Caco-2 (cell line): ENCODE measurements at regions not wholly inside any gene's neighbourhood (a gene's known extent, or its start where the extent isn't known, plus 50 kb on each side); places are given as distances from the start of the nearest gene placed in this dataset.

Experiments used
- BruUV-seq: library from RNA; stranded (reverse); fragments of 400-500 nt; replicated peaks from 2 replicates; lab custom pipeline; 2021; lab: Mats Ljungman, UMichigan
- CTCF ChIA-PET: fragments of 300-600 bp; sonication (Branson Sonifier 250); formaldehyde crosslinking; loops from one replicate; lab custom pipeline; 2022; ENCODE audit warnings: antibody characterized with exemption; lab: Charles Lee
- POLR2A ChIA-PET: fragments of 300-600 bp; sonication (Branson Sonifier 250); formaldehyde crosslinking; loops from one replicate; lab custom pipeline; 2022; ENCODE audit warnings: antibody characterized with exemption; lab: Charles Lee
- DNase-seq, 2 experiments: peaks; one replicate each; pipeline versions ENCODE4 v3.0.0 to v3.0.0-alpha.2; 2020 to 2022
- H3K27me3 ChIP-seq: replicated peaks from 2 replicates; pipeline ENCODE4 v1.6.0; 2011; ENCODE audit warnings: low read length; ENCODE audit not compliant: control insufficient read depth, insufficient read depth
- H3K36me3 ChIP-seq: 2 replicates; pipeline ENCODE4 v1.5.1; 2011; ENCODE audit warnings: low read length; ENCODE audit not compliant: control insufficient read depth, insufficient read depth
- H3K4me1 ChIP-seq: fragments of 250-450 bp; sonication (Bioruptor Pico); 2 replicates; pipeline ENCODE4 v1.5.1; 2020; ENCODE audit warnings: mild to moderate bottlenecking
- H3K4me3 ChIP-seq: 2 replicates; pipeline ENCODE4 v1.5.1; 2011; ENCODE audit warnings: low read depth, mild to moderate bottlenecking, control low read depth, low read length
- H3K9me3 ChIP-seq: fragments of 250-450 bp; sonication (Bioruptor Pico); 2 replicates; pipeline ENCODE4 v1.5.1; 2020; ENCODE audit warnings: mild to moderate bottlenecking, moderate library complexity
- H3K27ac Mint-ChIP-seq: one replicate; pipeline ENCODE4 v1.8.0; 2022; ENCODE audit warnings: mixed read lengths; ENCODE audit not compliant: unreplicated experiment
- H3K27me3 Mint-ChIP-seq: one replicate; pipeline ENCODE4 v1.8.0; 2022; ENCODE audit warnings: mixed read lengths; ENCODE audit not compliant: insufficient read depth, unreplicated experiment
- H3K36me3 Mint-ChIP-seq: one replicate; pipeline ENCODE4 v1.8.0; 2022; ENCODE audit warnings: mild to moderate bottlenecking, mixed read lengths; ENCODE audit not compliant: insufficient read depth, unreplicated experiment
- H3K4me1 Mint-ChIP-seq: one replicate; pipeline ENCODE4 v1.8.0; 2022; ENCODE audit warnings: low read depth, mixed read lengths; ENCODE audit not compliant: unreplicated experiment
- H3K4me3 Mint-ChIP-seq: one replicate; pipeline ENCODE4 v1.8.0; 2022; ENCODE audit warnings: mild to moderate bottlenecking, moderate library complexity, mixed read lengths; ENCODE audit not compliant: unreplicated experiment
- H3K9me3 Mint-ChIP-seq: one replicate; pipeline ENCODE4 v1.8.0; 2022; ENCODE audit warnings: mixed read lengths; ENCODE audit not compliant: unreplicated experiment
- intact Hi-C: fragments of 100-400 bp; cut with micrococcal nuclease; formaldehyde crosslinking; loops from one replicate; pipeline ENCODE4 v1.10.0; 2022; ENCODE audit not compliant: unreplicated experiment
- TF ChIP-seq, protein P1 (sequence below), 2 experiments: fragments of 200-600 bp in 1 of 2; IDR thresholded peaks; 1 replicate in 1 of 2; 2 replicates in 1 of 2; pipeline versions ENCODE4 v1.5.1 to v1.8.0; 2011 to 2022; ENCODE audit warnings: antibody characterized with exemption in 1 of 2, control low read depth in 1 of 2, inconsistent platforms in 1 of 2, low read depth in 1 of 2, low read length in 1 of 2, mild to moderate bottlenecking in 1 of 2, moderate library complexity in 1 of 2; ENCODE audit not compliant: insufficient read depth in 1 of 2, severe bottlenecking in 1 of 2, unreplicated experiment in 1 of 2

DNA sequence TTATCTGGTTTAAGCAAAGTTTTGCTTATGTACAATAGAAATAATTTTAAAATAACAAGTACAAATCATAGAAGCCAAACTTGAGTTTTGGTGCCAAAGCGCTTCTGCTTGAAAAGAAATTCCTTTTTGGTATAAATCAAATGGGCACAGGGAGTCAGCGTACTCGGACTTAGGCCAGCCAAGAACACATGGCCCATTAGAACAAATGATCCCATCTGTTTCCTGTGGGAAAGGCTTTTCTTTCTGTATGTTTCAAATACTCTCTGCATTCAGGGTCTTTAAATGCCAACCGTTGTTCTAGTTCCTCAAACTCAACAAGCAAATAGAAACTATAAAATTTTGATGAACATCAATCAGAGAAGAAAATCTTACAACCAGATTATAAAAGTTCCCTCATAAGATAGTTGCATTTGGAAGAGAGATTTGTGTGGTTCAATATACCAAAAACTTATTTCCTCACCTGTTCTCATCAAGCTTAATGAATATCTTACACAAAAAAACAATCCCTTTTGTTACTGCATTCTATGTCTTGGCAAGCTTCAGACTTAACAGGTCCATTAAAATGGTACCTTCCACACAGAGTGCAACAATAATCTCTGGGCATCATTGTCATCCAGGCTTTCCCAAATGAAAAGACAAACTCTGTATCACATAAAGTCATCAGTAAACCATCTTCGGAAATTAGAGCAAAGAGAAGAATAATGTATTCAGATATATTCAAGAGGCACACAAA lies 739.8 kb upstream of the API5 start:
- no peaks in the 10 kb centered on the region for H3K36me3 Mint-ChIP-seq
- TF ChIP-seq, protein P1, sequence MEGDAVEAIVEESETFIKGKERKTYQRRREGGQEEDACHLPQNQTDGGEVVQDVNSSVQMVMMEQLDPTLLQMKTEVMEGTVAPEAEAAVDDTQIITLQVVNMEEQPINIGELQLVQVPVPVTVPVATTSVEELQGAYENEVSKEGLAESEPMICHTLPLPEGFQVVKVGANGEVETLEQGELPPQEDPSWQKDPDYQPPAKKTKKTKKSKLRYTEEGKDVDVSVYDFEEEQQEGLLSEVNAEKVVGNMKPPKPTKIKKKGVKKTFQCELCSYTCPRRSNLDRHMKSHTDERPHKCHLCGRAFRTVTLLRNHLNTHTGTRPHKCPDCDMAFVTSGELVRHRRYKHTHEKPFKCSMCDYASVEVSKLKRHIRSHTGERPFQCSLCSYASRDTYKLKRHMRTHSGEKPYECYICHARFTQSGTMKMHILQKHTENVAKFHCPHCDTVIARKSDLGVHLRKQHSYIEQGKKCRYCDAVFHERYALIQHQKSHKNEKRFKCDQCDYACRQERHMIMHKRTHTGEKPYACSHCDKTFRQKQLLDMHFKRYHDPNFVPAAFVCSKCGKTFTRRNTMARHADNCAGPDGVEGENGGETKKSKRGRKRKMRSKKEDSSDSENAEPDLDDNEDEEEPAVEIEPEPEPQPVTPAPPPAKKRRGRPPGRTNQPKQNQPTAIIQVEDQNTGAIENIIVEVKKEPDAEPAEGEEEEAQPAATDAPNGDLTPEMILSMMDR (IDR thresholded peaks at IDR 0.05; ENCODE audit: insufficient read depth in 1 of 2, low read depth in 1 of 2, low read length in 1 of 2, severe bottlenecking in 1 of 2, unreplicated experiment in 1 of 2): no peak
- POLR2A ChIA-PET: no interaction called here
- H3K36me3 ChIP-seq: no peaks in the 10 kb centered on the region
- H3K9me3 Mint-ChIP-seq: no peaks in the 10 kb centered on the region
- no peaks in the 10 kb centered on the region for H3K4me1 Mint-ChIP-seq
- H3K27me3 ChIP-seq: no peaks in the 10 kb centered on the region
- no TSS peak for BruUV-seq
- H3K27ac Mint-ChIP-seq: no peak overlapping the region
- H3K4me3 ChIP-seq: no peak overlapping the region
- no peaks in the 10 kb centered on the region for H3K4me1 ChIP-seq
- CTCF ChIA-PET: no interaction called here
- intact Hi-C loops: no loop called here
- no peaks in the 10 kb centered on the region for H3K27me3 Mint-ChIP-seq
- H3K4me3 Mint-ChIP-seq: no peak overlapping the region
- no peak for DNase-seq
- H3K9me3 ChIP-seq: no peaks in the 10 kb centered on the region

DNA sequence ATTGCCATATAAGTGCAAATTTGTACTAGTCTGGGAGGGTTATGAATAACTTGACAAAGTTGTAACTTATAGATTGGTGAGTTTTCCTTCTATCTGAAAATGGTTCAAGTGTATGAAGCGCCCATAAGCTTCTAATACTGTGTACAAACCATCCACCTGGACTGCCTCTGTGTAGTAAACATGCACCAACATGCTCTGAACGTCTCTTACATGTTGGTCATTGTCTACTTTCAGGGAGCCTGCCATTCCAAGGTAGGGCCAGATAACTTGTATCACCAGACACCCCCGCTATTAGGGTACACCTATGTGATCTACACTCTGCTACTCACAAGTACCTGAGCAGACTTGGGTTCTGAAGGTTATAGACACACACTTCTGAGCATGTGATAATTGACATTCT lies 735.5 kb upstream of the API5 start:
- no peaks in the 10 kb centered on the region for H3K27me3 ChIP-seq
- Mint-ChIP-seq H3K4me1 (no peaks in the 10 kb centered on the region), H3K9me3 (no peaks in the 10 kb centered on the region), H3K36me3 (no peaks in the 10 kb centered on the region), H3K4me3 (no peak overlapping the region), H3K27ac (no peak overlapping the region), H3K27me3 (no peaks in the 10 kb centered on the region)
- no peak overlapping the region for H3K4me3 ChIP-seq
- TF ChIP-seq, protein P1 (IDR thresholded peaks at IDR 0.05; ENCODE audit: insufficient read depth in 1 of 2, low read depth in 1 of 2, low read length in 1 of 2, severe bottlenecking in 1 of 2, unreplicated experiment in 1 of 2): no peak
- H3K9me3 ChIP-seq: no peaks in the 10 kb centered on the region
- intact Hi-C loops: no loop called here
- POLR2A ChIA-PET: no interaction called here
- no peaks in the 10 kb centered on the region for H3K36me3 ChIP-seq
- BruUV-seq: no TSS peak
- no peak for DNase-seq
- CTCF ChIA-PET: no interaction called here
- H3K4me1 ChIP-seq: no peaks in the 10 kb centered on the region

DNA sequence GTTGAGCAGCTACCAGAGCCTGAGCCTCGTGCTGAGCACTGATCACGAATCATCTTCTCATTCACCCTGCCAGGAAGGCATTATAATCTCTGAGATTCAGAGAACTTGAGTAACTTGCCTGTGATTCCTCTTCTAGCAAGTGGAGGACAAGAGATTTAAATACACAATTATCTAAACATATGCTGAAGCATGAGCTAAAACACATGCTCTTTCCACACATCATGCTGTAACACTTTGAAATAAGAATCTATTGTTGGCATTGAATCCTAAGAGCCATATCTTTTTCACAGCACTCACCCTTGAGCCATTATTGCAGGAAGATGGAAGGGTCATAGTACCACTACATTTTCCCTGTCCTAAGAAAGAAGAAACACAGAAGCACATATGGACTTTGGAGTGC lies 722.5 kb upstream of the API5 start:
- Histone ChIP-seq H3K9me3 (no peaks in the 10 kb centered on the region), H3K4me1 (no peaks in the 10 kb centered on the region), H3K4me3 (no peak overlapping the region), H3K27me3 (no peaks in the 10 kb centered on the region), H3K36me3 (no peaks in the 10 kb centered on the region)
- no peaks in the 10 kb centered on the region for H3K4me1 Mint-ChIP-seq
- TF ChIP-seq, protein P1 (IDR thresholded peaks at IDR 0.05; ENCODE audit: insufficient read depth in 1 of 2, low read depth in 1 of 2, low read length in 1 of 2, severe bottlenecking in 1 of 2, unreplicated experiment in 1 of 2): no peak
- POLR2A ChIA-PET: no interaction called here
- H3K36me3 Mint-ChIP-seq: no peaks in the 10 kb centered on the region
- no peak overlapping the region for H3K27ac Mint-ChIP-seq
- H3K27me3 Mint-ChIP-seq: peaks cover 5% of the 10 kb centered on the region
- BruUV-seq: no TSS peak
- H3K9me3 Mint-ChIP-seq: no peaks in the 10 kb centered on the region
- DNase-seq: no peak
- intact Hi-C loops: no loop called here
- CTCF ChIA-PET: no interaction called here
- no peak overlapping the region for H3K4me3 Mint-ChIP-seq
